ENCODE measurements at regions not wholly inside any gene's neighbourhood (a gene's known extent, or its start where the extent isn't known, plus 50 kb on each side); places are given as distances from the start of the nearest gene placed in this dataset.

- TF ChIP-seq CTCF (IDR thresholded peaks at IDR 0.05; ENCODE audit: low read depth, low read length) (no peak), POLR2A (IDR thresholded peaks at IDR 0.05; ENCODE audit: extremely low read depth, insufficient read length) (no peak)
These were observed 136.3 kb upstream of the PRDM1 start for GRCh38 chr6:105949869-105950268.
